HG03060 (cell line): ENCODE measurements at regions not wholly inside any gene's neighbourhood (a gene's known extent, or its start where the extent isn't known, plus 50 kb on each side); places are given as distances from the start of the nearest gene placed in this dataset.

Experiments
- ATAC-seq: cut with Tn5 transposase; IDR thresholded peaks from one replicate; pipeline ENCODE4 v1.9.1; 2021; ENCODE audit warnings: low read depth, moderate number of reproducible peaks; ENCODE audit not compliant: unreplicated experiment

- ATAC-seq = no peak
These were observed 154.3 kb upstream of the DMRT1 start for GRCh38 chr9:687034-687785.

GRCh38 chr9:687994-688393 lies 153.5 kb upstream of the DMRT1 start:
- ATAC-seq = no peak

- no peak for ATAC-seq
These were observed 150.9 kb upstream of the DMRT1 start for GRCh38 chr9:690517-691111.

- no peak for ATAC-seq
These were observed 149.6 kb upstream of the DMRT1 start for GRCh38 chr9:691825-692400.

- ATAC-seq = no peak
These were observed 148.8 kb upstream of the DMRT1 start for GRCh38 chr9:692636-693129.

GRCh38 chr9:693201-694091 lies 148.1 kb upstream of the DMRT1 start:
- no peak for ATAC-seq

GRCh38 chr9:694092-694402 lies 147.4 kb upstream of the DMRT1 start:
- no peak for ATAC-seq

- no peak for ATAC-seq
These were observed 146.9 kb upstream of the DMRT1 start for GRCh38 chr9:694403-695154.

- ATAC-seq = no peak
These were observed 146.2 kb upstream of the DMRT1 start for GRCh38 chr9:695252-695651.

- no peak for ATAC-seq
These were observed 144.9 kb upstream of the DMRT1 start for GRCh38 chr9:696332-697323.

GRCh38 chr9:698276-698675 lies 143.2 kb upstream of the DMRT1 start:
- ATAC-seq = no peak

- no peak for ATAC-seq
These were observed 142.5 kb upstream of the DMRT1 start for GRCh38 chr9:698954-699353.

GRCh38 chr9:699396-699795 lies 142.1 kb upstream of the DMRT1 start:
- ATAC-seq = no peak

GRCh38 chr9:700365-701282 lies 140.9 kb upstream of the DMRT1 start:
- ATAC-seq = no peak

- no peak for ATAC-seq
These were observed 138.1 kb upstream of the DMRT1 start for GRCh38 chr9:703392-703791.

- no peak for ATAC-seq
These were observed 135.4 kb upstream of the DMRT1 start for GRCh38 chr9:706073-706472.

GRCh38 chr9:706606-707459 lies 134.7 kb upstream of the DMRT1 start:
- ATAC-seq = no peak
